ENCODE measurements at regions not wholly inside any gene's neighbourhood (a gene's known extent, or its start where the extent isn't known, plus 50 kb on each side); places are given as distances from the start of the nearest gene placed in this dataset.

GRCh38 chr9:71619926-71620325, 148.4 kb downstream of the CEMIP2 start:
- H3K4me3 ChIP-seq (ENCODE audit: low read depth, low read length, poor library complexity, severe bottlenecking), result no peak overlapping the region
- H3K4me2 ChIP-seq (ENCODE audit: low read length), result no peak overlapping the region
- H4K20me1 ChIP-seq (ENCODE audit: insufficient read depth, low read length), result no peaks in the 10 kb centered on the region
- no peaks in the 10 kb centered on the region for H3K36me3 ChIP-seq (ENCODE audit: insufficient read depth, low read length)
- H3K9me2 ChIP-seq (ENCODE audit: low read depth, low read length), result no peaks in the 10 kb centered on the region
- no peaks in the 10 kb centered on the region for H3F3A ChIP-seq (ENCODE audit: insufficient read depth, low read length)
- H3K27ac ChIP-seq (ENCODE audit: low read depth, low read length, poor library complexity, severe bottlenecking), result no peak overlapping the region
- TF ChIP-seq EZH2 (IDR thresholded peaks at IDR 0.05; ENCODE audit: borderline replicate concordance, low read length) (no peak), CTCF (IDR thresholded peaks at IDR 0.05; ENCODE audit: low read length) (no peak)
- H3K9ac ChIP-seq (ENCODE audit: low read length), result no peak overlapping the region
- H3K4me1 ChIP-seq (ENCODE audit: insufficient read depth, low read length, severe bottlenecking), result no peaks in the 10 kb centered on the region
- H3K27me3 ChIP-seq (ENCODE audit: insufficient read depth, low read length), result no peaks in the 10 kb centered on the region
- no peak overlapping the region for H2AFZ ChIP-seq (ENCODE audit: low read length)
- H3K9me3 ChIP-seq (ENCODE audit: low read length), result no peaks in the 10 kb centered on the region
- no peaks in the 10 kb centered on the region for H3K79me2 ChIP-seq (ENCODE audit: insufficient read depth, low read length)

GRCh38 chr9:71614409-71615010, 153.8 kb downstream of the CEMIP2 start:
- Histone ChIP-seq H3K4me2 (ENCODE audit: low read length) (no peak overlapping the region), H3K9me3 (ENCODE audit: low read length) (no peaks in the 10 kb centered on the region), H3F3A (ENCODE audit: insufficient read depth, low read length) (no peaks in the 10 kb centered on the region), H2AFZ (ENCODE audit: low read length) (no peak overlapping the region), H3K9me2 (ENCODE audit: low read depth, low read length) (no peaks in the 10 kb centered on the region), H3K9ac (ENCODE audit: low read length) (no peak overlapping the region), H3K79me2 (ENCODE audit: insufficient read depth, low read length) (no peaks in the 10 kb centered on the region), H3K4me1 (ENCODE audit: insufficient read depth, low read length, severe bottlenecking) (no peaks in the 10 kb centered on the region), H3K4me3 (ENCODE audit: low read depth, low read length, poor library complexity, severe bottlenecking) (no peak overlapping the region), H3K27me3 (ENCODE audit: insufficient read depth, low read length) (no peaks in the 10 kb centered on the region), H4K20me1 (ENCODE audit: insufficient read depth, low read length) (no peaks in the 10 kb centered on the region), H3K36me3 (ENCODE audit: insufficient read depth, low read length) (no peaks in the 10 kb centered on the region), H3K27ac (ENCODE audit: low read depth, low read length, poor library complexity, severe bottlenecking) (no peak overlapping the region)
- TF ChIP-seq EZH2 (IDR thresholded peaks at IDR 0.05; ENCODE audit: borderline replicate concordance, low read length) (no peak), CTCF (IDR thresholded peaks at IDR 0.05; ENCODE audit: low read length) (no peak)

- Histone ChIP-seq H3K4me1 (ENCODE audit: insufficient read depth, low read length, severe bottlenecking) (no peaks in the 10 kb centered on the region), H3K4me3 (ENCODE audit: low read depth, low read length, poor library complexity, severe bottlenecking) (no peak overlapping the region), H4K20me1 (ENCODE audit: insufficient read depth, low read length) (no peaks in the 10 kb centered on the region), H3K36me3 (ENCODE audit: insufficient read depth, low read length) (no peaks in the 10 kb centered on the region), H3F3A (ENCODE audit: insufficient read depth, low read length) (no peaks in the 10 kb centered on the region), H3K27ac (ENCODE audit: low read depth, low read length, poor library complexity, severe bottlenecking) (no peak overlapping the region), H3K9me2 (ENCODE audit: low read depth, low read length) (no peaks in the 10 kb centered on the region), H3K4me2 (ENCODE audit: low read length) (no peak overlapping the region), H3K27me3 (ENCODE audit: insufficient read depth, low read length) (no peaks in the 10 kb centered on the region), H3K9me3 (ENCODE audit: low read length) (no peaks in the 10 kb centered on the region), H3K79me2 (ENCODE audit: insufficient read depth, low read length) (no peaks in the 10 kb centered on the region), H3K9ac (ENCODE audit: low read length) (no peak overlapping the region), H2AFZ (ENCODE audit: low read length) (no peak overlapping the region)
- no peak for TF ChIP-seq CTCF (IDR thresholded peaks at IDR 0.05; ENCODE audit: low read length)
- no peak for TF ChIP-seq EZH2 (IDR thresholded peaks at IDR 0.05; ENCODE audit: borderline replicate concordance, low read length)
Observed at GRCh38 chr9:71612889-71613288, 155.4 kb downstream of the CEMIP2 start.
